CD1c-positive myeloid dendritic cell (primary cell): ENCODE measurements at regions not wholly inside any gene's neighbourhood (a gene's known extent, or its start where the extent isn't known, plus 50 kb on each side); places are given as distances from the start of the nearest gene placed in this dataset.

Source experiments
- DNase-seq: peaks from one replicate; pipeline ENCODE4 v3.0.0-alpha.2; 2016; ENCODE audit errors: extremely low spot score

DNA sequence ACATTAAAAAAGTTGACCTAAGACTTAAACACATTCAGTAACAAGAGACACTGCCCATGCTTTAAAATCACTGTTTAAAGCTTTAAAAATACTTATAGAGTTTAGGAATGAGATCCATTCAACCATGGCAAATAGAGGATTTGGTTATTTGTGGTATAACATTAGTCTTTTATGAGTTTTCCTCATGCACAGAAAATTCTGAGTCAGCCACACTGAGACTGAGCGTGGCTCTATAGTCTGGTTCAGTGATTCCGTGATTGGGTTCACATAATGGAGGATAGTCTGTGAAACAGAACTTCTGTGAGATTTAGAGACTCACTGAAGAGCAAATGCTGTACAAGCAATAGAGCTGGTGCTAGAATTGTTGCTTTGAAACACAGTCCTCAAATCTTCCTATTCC is 1502.4 kb upstream of the PIK3C3 start:
- no peak for DNase-seq

DNA sequence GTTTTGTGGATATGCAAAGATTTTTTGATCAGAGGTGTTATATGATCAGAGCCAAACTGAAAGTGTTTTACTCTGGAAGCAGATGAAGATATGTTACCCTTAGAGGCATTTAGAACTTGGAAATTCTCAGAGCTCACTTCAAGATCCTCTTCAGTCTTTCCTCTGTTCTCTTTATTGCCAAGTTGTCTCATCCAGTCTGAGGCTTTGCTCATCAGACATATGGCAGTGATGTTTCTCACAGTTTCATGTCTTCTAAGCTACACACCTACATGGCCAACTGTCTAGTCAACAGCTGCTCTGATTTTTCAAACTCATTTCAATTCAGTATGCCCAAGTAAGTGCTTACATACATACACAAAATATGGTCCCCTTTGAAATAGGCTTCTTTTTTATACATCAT is 1504.3 kb upstream of the PIK3C3 start:
- DNase-seq, result no peak

DNA sequence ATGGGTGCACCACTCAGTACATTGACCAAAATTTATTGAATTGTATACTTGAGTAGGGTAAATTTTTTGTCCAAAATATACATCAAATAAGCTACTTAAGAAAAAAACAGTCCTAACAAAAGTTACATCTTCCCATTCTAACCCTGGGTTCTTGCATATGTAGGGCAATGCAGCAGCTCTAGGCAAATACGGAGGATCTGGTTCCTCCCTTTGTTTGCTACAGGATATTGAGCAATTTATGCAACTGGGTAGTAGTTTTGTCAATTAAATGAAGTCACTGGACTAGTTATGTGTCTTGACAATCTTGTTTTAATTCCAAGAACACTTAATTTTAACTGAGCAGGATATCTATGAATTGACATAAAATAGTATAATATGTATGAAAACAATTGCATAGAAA is 1507.2 kb upstream of the PIK3C3 start:
- DNase-seq, result no peak

DNA sequence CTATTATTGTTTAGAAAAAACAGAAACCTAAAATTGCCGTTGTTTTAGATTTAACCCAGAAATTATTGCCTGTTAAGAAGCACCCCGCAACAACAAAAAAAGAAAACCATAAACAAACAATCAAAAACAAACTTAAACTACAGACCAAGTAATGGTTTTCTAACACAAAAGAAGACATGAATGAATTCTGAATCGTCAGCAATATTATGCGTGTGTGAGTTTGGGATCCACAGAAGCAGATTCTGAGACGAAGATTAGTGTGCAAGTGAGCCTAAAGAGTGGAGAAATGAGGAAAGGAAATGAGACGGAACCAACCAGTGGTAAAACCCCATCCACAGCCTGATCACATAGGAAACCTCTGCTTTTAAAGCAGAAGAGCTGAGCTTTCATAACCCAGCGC is 1514.9 kb upstream of the PIK3C3 start:
- no peak for DNase-seq

DNA sequence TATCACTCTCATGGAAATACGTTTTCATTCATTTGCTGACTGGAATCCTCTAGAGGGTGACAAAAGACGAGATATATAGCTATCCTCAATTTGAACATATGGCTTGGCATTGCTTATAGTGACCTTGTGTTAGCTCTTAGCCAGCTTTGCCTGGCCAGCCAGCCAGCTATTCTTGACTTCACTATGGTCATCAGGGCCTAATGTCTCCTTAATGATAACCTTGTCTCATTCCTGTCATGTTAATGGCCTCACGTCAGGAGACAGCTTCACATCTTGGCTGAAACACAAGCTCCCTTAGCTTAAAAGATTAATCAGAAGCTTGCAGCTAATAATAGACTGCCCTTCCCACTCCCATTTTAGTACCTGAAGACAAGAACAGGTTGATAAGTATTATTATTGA is 1517.5 kb upstream of the PIK3C3 start:
- DNase-seq, result no peak

DNA sequence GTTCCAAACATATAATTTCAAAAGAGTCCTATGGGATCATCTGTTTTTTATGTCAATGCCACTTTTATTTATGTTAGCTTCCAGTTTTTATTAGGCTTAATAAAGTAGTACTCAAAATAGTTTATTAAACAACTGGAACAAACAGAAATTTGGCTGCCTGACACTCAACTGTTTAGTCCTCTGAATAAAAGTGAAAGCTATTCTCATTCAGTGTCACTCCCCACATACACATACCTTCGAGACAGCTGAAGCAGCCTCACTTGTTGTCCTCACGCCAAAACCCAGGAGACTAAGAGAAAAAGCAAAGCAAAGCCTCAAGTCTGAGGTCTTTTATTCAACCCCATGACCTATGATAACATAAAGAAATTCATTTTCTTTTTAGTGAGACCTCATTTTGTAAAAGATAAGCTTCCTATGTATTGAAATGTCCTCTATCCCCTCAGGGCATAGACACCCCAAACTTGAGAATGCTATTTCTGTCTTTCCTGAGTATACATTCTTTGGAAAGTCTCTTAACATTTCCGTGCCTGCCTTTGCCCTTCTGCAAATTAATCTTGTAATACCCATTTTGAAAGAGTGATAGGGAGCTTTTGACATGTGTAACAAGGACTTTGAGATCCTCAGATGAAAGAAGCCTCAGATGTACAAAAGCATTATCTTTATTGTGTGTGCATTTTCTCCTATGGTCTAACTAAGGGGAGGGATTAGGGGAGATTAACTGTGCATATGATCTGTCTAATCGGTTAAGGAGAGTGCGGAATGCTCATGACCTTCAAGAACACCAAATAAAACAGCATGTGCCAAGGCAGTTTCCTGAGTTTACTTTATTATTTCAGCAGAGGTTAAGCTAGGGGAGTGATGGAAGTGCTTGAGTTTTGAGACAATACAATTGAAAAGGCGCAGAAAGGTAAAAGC is 1523.7 kb upstream of the PIK3C3 start:
- no peak for DNase-seq

DNA sequence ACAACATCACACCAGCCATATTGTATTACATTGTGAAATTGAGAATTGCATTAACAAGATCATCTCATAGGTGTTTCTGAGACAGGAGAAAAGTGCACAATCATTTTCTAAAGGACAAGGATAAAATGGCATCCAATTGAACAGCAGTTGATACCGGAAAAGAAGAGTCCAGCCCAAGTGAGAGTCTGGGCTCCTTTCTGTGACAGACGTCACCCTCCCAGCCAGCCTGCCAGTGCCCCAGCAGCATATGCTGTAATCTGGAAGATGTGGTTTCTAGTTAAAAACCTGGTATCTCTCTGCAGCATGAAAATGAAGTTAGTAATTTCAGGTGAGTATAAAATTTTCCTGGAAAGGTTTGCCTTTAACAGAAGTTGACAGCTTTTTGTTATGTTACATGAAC is 1531.7 kb upstream of the PIK3C3 start:
- no peak for DNase-seq

DNA sequence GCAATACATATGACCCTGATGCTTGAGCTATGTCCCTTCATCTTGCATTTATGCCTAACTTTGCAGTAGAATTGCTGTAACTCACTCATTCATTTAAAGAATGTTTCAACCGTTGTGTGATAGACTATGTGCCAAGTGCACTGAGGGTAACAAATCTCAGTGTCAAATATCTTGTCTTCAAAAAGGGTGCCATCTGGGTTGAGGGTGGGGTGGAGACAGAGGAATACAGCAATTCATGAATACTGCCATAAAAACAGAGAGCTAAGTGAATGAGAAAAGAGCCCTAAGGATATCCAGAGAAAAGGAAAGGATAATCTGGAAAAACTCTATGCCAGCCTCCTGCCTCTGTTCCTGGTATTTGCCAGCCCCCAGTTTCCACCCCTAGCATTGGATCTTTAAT is 1534.4 kb upstream of the PIK3C3 start:
- no peak for DNase-seq

DNA sequence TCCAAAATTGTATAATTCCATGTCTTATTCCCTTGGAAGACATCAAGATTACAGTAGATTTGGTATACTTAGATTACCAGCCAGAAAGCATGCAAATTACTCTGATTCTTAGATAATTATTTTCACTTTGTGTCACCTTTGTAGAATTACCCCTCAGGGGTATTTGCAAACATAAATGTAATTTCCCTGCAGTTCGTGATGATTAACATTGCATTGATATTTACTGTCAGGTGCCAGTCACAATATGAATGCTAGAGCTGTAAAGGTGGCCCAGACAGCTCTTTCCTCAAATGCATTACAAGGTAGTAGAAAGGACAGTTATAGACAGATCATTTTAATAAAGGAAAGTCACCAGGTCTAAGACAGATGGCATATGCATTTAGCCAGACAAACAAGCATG is 1537.5 kb upstream of the PIK3C3 start:
- DNase-seq, result no peak

DNA sequence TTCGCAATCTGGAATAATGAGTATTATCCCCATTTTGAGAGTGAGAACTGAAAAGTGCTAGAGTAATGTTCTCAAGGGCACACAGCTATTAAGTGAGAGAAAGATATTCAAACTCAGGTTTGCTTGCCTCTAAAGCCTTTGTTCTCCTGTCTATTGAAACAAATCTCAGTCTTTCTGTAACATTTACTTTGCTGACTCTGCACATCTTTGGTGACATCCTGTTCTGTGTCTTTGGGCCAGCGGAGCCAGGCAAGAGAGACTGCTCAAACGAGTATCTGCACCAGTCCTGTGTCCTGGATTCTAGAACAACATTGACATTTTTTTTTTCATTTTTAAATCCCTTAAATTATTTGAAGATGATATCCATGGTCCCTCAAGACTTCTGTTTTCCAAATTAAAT is 1539.2 kb upstream of the PIK3C3 start:
- no peak for DNase-seq

DNA sequence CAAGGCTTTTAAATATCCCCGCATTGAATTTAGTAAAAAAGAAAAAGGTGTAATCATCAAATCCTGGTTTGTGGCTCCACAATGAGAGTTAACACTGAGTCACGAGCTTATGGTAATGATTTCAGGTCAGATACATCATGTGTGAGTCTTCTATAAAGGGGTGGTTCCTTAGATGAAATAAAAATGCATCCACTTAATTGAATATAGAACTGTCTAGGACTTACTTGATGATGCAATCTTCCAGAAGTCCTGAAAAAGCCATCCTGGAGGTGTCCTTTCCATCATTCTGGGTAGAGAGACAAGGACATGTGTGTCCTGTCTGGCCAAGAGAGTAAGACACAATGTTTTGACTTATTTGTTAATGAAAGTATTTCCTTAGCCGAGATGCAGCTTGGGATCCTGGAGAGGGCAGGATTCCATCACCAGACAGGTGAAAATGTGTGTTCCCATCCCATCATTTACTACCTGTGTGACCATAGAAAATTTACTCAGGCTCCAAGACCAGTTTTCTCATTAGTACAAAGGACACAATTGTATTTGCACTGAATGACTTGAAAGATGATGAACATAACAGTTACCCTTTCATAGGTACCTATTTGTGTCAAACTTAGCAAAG is 1539.8 kb upstream of the PIK3C3 start:
- no peak for DNase-seq

DNA sequence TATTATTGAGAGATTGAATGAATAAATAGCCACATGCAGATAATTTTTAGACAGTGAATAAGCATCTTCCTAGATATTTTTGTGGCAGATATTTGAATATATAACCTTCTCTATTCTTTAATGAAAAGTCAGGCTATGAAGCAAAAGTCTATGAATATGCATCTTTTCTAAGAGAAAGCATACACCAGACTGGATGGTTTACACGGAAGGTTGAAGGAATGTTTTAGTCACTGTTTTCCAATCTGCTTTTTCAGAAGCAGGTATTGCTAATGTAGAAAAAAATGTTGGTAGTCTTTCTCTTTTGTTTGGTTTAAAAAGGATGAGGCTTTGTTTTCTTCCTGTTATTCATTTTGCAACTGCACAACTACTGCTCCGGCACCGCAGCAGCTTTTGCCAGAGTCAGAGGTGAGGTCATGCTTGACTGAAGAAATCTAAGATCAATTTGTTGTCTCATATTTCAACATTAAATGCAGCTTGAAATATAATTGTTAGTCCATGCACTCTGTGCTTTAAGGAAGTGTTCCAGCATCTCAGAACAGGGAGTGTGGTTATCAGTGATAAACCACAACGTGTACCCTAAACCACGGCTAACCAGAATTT is 1540.8 kb upstream of the PIK3C3 start:
- DNase-seq, result no peak

DNA sequence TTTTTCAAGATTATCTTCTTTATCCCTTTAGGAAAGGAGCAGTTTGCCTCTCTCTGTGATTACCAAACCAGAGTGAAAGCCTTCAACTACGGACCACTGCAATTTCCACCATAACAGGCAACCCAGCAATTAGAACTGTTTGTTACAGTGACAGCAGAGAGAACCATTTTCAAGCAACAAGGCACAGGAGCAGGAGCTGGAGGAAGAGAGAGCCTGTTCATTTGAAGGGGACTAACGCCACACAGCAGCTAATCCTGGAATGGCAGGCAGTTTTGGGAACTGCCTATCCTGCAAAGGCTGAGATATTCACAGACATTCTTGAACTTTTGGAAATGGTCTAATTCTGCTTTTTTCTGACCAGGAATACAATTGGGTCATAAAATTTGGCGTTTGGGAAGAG is 1541.9 kb upstream of the PIK3C3 start:
- DNase-seq, result no peak

DNA sequence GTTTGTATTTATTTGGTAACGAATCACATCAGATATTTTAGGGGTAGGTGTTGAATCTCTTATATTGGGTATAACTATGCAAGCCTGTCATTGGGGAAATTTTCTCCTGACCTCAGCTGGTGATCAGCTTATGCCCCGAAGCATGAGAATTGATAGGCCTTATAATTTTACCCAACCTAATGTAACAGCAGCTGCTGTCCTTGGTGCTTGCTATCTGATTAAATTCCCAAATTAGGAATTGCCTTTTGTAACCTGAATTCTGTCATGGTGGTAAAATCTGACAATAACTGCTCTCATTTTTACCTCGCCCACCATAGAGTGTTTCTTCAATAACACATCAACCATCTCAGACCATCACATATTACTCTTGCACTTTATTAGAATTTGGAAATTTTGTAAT is 1542.6 kb upstream of the PIK3C3 start:
- no peak for DNase-seq

DNA sequence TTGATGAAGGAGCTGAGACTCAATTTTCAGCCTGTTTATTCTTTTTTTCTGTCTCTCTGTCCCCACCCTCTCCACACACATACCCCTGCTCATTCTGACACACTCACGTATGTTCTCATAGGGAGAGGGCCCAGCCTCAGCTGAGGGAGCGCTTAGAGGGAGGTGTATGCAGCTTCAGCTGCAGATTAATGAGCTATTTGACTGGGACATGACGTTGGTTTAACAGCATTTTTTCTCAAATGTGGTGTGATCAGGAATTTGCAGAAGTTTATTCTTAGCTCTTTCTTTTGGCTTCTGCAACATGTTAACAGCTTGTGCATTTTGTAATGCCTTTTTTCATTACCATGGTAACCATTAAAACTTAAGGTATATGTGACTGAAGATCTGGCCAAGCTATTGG is 1547.1 kb upstream of the PIK3C3 start:
- DNase-seq, result no peak

DNA sequence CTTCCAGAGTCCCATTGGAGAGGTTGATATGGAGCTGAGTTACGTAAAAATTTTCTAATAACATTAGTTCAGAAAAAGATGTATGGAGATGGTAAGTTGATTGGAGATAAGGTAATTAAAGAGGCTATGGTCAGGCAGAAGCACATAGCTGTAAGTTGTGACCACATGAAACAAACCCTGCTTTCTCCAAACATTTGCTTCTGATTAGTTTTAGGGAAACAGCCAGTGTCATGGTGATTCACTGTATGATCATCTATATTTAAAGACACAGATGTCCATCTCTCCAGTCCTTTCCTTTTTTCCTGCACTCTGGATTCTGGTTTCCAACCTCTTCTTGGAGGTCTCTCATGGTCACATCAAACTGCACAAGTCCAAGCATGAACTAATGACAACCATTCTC is 1550.8 kb upstream of the PIK3C3 start:
- DNase-seq, result no peak

DNA sequence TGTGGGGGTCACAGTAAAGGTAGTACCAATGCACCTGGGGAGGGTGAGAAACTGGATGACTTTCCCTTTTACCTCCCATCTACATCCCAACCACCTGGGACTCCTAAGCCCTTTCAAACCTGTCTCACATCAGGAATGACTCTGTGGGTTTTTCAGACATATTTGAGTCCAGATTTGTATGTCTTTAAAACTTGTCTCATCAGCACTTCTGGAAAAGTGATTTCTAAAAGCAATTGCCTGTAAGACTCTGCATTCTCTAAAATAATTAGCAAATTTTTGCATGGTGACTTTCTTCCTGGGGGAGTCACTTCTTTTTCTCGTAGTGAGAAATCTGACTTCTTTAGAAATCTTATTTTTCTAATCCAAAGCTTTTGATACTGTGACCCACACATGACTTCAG is 1553.0 kb upstream of the PIK3C3 start:
- no peak for DNase-seq

DNA sequence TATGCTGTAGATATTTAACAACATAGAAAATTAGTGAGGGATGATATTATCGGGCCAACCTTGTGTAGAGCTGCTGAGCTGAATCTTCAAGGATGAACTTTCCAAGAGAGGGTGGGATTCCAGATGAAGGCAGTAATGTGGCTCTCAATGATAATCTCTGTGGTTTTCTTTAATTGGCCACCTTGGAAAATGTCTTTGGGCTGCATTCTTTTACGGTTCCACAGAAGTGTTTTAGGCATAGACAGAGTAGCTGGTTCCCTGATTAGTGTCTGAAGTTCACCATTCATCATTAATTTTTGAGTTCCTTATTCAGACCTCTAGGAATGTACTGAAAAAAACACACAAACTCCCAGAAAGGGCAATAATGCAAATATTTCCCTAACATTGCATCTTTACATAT is 1566.9 kb upstream of the PIK3C3 start:
- no peak for DNase-seq

DNA sequence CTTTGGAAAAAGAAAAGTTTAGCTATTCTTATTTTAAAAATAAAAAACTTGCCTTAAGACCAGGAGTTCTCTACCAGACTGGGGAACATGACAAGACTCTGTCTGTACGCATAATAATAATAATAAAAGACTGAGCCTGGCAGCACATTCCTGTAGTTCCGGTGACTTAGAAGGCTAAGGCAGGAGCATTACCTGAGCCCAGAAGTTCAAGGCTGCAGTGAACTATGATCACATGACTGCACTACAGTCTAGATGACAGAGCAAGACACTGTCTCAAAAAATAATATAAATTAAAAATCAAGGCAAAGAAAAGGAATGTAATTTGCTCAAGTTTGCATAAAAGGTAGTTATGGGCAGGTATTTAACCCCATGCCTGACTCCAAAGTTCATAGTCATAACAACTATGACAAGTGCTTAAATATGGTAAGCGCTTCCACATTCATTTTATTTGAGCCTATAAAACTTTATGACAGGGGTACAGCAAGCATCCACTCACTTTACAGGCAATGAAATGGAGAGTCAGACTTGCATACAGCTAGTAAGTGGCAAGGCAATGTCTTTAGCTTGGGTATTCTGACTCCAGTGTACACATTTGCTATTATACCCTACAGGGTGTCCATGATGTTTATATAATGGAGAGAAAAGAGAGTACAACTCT is 1567.8 kb upstream of the PIK3C3 start:
- DNase-seq, result no peak

DNA sequence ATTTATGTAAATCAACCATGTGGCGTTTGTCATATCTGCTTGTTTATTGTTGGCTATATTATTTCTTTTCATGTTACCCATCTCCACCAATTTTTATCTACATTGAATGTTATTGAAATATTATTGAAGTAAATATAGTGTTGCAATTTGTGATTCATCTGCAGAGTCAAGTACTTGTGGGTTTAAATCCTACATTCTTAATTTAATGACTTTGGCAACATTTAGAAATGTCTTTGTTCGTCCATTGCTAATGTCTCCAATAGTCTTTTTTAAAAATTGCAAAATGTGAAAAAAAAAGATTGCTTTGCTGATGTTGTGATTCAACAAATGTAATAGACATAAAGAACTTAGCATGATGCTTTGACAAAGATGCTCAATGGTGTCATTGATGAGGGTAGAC is 1572.8 kb upstream of the PIK3C3 start:
- no peak for DNase-seq

DNA sequence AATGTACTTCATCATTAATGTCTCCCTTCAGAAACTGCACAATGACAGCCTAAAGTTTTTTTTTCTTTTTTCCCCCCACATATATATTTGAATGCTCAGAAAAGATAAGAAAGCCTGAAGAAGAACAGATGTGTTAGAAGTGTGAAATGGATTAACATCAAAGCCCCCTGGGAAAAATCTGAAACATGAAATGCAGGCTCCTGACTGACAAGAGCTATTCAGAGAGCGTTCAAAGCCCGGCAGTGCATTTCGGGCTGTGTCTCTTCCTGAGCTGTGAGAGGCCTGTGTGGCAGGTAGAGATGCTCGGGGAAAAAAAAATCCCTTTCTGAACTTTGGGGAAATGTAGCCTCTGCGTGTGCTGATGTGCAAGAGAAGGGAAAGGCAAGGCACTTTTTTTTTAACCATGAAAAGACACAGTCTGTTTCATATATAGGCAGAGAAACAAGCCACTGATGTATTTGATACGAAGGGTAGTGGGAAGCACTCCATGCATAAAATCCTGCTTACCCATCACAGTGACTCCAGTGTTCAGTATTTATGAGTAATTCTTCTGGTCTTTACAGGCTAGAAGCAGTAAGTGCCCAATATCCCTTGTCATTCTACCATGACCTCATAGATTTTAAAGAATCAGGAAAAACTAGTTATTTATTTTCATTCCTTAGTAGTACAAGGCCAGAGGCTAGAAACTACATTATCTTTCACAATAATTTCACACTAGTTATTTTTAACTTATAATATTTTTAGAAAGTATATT is 1574.2 kb upstream of the PIK3C3 start:
- DNase-seq, result no peak

DNA sequence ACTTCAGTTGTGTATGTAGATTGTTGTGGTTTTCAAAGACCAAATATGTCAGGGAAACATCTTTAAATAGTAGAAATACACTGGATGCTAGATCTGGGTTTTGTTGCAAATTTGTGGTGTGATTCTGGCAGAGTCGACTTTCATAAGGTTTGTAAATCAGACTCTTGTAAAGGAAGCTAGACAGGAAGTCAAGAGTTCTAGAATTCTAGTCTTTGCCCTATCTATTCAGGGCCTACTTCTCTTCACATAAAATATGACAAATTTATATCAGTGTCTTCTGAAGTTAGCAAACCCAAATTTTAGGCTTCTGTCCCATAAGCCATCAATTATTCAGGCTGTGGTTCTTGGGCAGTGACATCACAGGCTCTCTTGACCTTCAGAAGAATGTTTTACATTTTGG is 1579.2 kb upstream of the PIK3C3 start:
- DNase-seq, result no peak
